ENCODE measurements at regions not wholly inside any gene's neighbourhood (a gene's known extent, or its start where the extent isn't known, plus 50 kb on each side); places are given as distances from the start of the nearest gene placed in this dataset.

DNA sequence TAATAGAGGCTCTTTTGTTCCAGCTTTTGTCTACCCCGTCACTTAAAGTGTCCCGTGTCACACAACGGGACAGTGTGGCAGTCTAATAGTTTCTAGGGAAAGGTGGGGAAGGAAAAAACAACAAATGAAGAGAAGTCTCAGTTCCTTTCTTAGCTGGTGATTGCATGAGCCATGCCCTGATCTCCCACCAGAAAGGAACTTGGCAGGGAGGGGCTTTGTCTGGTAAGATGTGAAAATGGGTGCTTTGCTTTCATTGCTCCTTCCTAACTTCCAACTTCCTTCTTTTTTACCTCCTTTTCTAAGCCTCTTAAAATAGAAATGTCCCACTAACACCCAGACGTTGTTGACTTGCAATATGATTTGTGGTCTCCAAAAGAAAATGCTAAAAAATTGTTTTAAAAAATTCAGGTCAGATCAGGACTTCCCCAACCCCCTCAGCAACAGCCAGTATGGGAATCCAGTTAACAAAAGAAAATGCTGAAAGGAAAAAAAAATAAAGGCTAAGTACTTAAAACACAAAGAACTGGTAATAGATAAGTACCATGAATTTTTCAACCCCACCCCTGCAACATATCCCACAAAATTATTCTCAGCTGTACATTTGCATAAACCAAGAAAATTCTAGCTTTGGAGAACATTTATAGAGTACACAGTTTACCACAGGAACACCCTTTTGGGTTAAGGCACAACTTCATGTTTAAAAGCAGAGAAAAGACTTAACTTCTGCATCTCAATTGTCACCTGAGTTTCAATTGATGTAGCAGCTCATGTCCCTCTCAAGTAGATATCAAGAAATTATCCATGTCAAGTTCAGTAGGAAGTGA is 106.2 kb downstream of the NIBAN1 start:
- Histone ChIP-seq H3K36me3 (replicated peaks in 1 of 2; ENCODE audit: control insufficient read depth in 1 of 2, insufficient read depth in 2 of 2, low read length in 2 of 2) (no peaks in the 10 kb centered on the region), H3K9me3 (ENCODE audit: low read length) (no peaks in the 10 kb centered on the region), H3K79me2 (ENCODE audit: insufficient read depth, low read length) (no peaks in the 10 kb centered on the region), H3K4me2 (ENCODE audit: low read depth, low read length) (no peak overlapping the region), H4K20me1 (ENCODE audit: insufficient read depth, low read length) (no peaks in the 10 kb centered on the region), H2AFZ (ENCODE audit: low read length) (no peak overlapping the region), H3K4me1 (ENCODE audit: insufficient read depth, low read length) (no peaks in the 10 kb centered on the region), H3K27me3 (ENCODE audit: control insufficient read depth in 1 of 2, insufficient read depth in 2 of 2, low read length in 2 of 2) (peaks cover 0 to 3% of the 10 kb centered on the region in 2 experiments; a peak in 1 of 5 replicates), H3K4me3 (replicated peaks in 1 of 3; ENCODE audit: insufficient read depth in 1 of 3, low read depth in 2 of 3, low read length in 3 of 3) (no peak overlapping the region), H3K27ac (ENCODE audit: extremely low read length, insufficient read depth, low read length) (no peak overlapping the region), H3K9ac (ENCODE audit: insufficient read depth, low read depth, low read length) (no peak overlapping the region)
- ATAC-seq (no peak), FAIRE-seq (no peak), DNase-seq (ENCODE audit: low spot score) (no peak)
- intact Hi-C loops (cut with micrococcal nuclease; ENCODE audit: unreplicated experiment): no loop called here
- ChIA-PET POLR2A (no interaction called here), CTCF (ENCODE audit: low intra/inter-chr PET ratio, low total read pairs) (no interaction called here)
- WGBS (ENCODE audit: low lambda C conversion rate): 2% methylated on average over 4 of the region's 4 CpGs
- no TSS peak for BruUV-seq (replicated peaks)
- in situ Hi-C loops (cut with HindIII; ENCODE audit: extremely low pct_ligation_motif_present, low pct_unique_long_range_greater_than_20kb): no loop called here
- no peak for TF ChIP-seq ZNF232 (CRISPR knock-in tag; IDR thresholded peaks at IDR 0.05; ENCODE audit: borderline replicate concordance)
- no peak for TF ChIP-seq ZNF33A (CRISPR knock-in tag; IDR thresholded peaks at IDR 0.05; ENCODE audit: borderline replicate concordance)
- TF ChIP-seq, protein P1, sequence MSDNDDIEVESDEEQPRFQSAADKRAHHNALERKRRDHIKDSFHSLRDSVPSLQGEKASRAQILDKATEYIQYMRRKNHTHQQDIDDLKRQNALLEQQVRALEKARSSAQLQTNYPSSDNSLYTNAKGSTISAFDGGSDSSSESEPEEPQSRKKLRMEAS (IDR thresholded peaks at IDR 0.05): no peak
- TF ChIP-seq, protein P2, sequence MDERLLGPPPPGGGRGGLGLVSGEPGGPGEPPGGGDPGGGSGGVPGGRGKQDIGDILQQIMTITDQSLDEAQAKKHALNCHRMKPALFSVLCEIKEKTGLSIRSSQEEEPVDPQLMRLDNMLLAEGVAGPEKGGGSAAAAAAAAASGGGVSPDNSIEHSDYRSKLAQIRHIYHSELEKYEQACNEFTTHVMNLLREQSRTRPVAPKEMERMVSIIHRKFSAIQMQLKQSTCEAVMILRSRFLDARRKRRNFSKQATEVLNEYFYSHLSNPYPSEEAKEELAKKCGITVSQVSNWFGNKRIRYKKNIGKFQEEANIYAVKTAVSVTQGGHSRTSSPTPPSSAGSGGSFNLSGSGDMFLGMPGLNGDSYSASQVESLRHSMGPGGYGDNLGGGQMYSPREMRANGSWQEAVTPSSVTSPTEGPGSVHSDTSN (CRISPR knock-in tag; IDR thresholded peaks at IDR 0.05): no peak
- TF ChIP-seq ZNF501 (CRISPR knock-in tag; IDR thresholded peaks at IDR 0.05): no peak
- TF ChIP-seq CEBPG (CRISPR knock-in tag; IDR thresholded peaks at IDR 0.05): no peak
- TF ChIP-seq ZNF337 (CRISPR knock-in tag; IDR thresholded peaks at IDR 0.05; ENCODE audit: borderline replicate concordance, low read depth): no peak
- TF ChIP-seq ZNF629 (CRISPR knock-in tag; conservative IDR thresholded peaks at IDR 0.05): no peak
- no peak for TF ChIP-seq SYNCRIP (IDR thresholded peaks at IDR 0.05; ENCODE audit: insufficient read depth, low read depth, low read length)
- TF ChIP-seq ZSCAN25 (CRISPR knock-in tag; IDR thresholded peaks at IDR 0.05): no peak
- no peak for TF ChIP-seq ATF1 (CRISPR knock-in tag; IDR thresholded peaks at IDR 0.05)
- TF ChIP-seq ZNF431 (CRISPR knock-in tag; IDR thresholded peaks at IDR 0.05; ENCODE audit: borderline replicate concordance, low read depth): no peak
- TF ChIP-seq, protein P3, sequence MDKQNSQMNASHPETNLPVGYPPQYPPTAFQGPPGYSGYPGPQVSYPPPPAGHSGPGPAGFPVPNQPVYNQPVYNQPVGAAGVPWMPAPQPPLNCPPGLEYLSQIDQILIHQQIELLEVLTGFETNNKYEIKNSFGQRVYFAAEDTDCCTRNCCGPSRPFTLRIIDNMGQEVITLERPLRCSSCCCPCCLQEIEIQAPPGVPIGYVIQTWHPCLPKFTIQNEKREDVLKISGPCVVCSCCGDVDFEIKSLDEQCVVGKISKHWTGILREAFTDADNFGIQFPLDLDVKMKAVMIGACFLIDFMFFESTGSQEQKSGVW (CRISPR knock-in tag; IDR thresholded peaks at IDR 0.05; ENCODE audit: borderline replicate concordance): no peak
- TF ChIP-seq ZNF609 (CRISPR knock-in tag; IDR thresholded peaks at IDR 0.05; ENCODE audit: borderline replicate concordance): no peak
- no peak for TF ChIP-seq TBX3 (IDR thresholded peaks at IDR 0.05; ENCODE audit: borderline replicate concordance)
